ENCODE measurements at regions not wholly inside any gene's neighbourhood (a gene's known extent, or its start where the extent isn't known, plus 50 kb on each side); places are given as distances from the start of the nearest gene placed in this dataset.

DNA sequence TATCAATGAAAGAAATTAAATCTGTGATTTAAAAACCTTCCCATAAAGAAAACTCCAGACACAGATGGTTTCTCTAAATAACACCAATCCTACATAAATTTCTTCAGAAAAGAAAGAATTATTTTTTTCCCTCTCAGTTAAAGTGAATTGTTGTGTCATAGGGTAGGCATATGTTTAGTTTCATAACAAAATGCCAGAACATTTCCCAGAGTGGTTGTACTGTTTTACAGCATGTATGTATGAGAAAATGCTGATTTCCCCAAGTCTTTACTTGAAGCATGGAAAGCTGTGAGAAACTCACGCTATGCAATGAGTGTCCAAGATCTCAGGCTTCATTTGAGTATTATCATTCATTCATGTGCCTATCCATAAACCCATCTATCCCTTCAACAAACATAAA is 582.5 kb downstream of the ELAVL2 start:
- TF ChIP-seq, protein P1, sequence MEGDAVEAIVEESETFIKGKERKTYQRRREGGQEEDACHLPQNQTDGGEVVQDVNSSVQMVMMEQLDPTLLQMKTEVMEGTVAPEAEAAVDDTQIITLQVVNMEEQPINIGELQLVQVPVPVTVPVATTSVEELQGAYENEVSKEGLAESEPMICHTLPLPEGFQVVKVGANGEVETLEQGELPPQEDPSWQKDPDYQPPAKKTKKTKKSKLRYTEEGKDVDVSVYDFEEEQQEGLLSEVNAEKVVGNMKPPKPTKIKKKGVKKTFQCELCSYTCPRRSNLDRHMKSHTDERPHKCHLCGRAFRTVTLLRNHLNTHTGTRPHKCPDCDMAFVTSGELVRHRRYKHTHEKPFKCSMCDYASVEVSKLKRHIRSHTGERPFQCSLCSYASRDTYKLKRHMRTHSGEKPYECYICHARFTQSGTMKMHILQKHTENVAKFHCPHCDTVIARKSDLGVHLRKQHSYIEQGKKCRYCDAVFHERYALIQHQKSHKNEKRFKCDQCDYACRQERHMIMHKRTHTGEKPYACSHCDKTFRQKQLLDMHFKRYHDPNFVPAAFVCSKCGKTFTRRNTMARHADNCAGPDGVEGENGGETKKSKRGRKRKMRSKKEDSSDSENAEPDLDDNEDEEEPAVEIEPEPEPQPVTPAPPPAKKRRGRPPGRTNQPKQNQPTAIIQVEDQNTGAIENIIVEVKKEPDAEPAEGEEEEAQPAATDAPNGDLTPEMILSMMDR (IDR thresholded peaks at IDR 0.05; ENCODE audit: low read depth, low read length) = no peak
- TF ChIP-seq POLR2A (IDR thresholded peaks at IDR 0.05; ENCODE audit: extremely low read depth, insufficient read length) (no peak), MYC (IDR thresholded peaks at IDR 0.05; ENCODE audit: low read depth, low read length) (no peak)
- TF ChIP-seq, protein P2, sequence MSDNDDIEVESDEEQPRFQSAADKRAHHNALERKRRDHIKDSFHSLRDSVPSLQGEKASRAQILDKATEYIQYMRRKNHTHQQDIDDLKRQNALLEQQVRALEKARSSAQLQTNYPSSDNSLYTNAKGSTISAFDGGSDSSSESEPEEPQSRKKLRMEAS (IDR thresholded peaks at IDR 0.05; ENCODE audit: low read depth, low read length) = no peak
